ENCODE measurements at regions not wholly inside any gene's neighbourhood (a gene's known extent, or its start where the extent isn't known, plus 50 kb on each side); places are given as distances from the start of the nearest gene placed in this dataset.
"Not testable (repeated sequence)": the region's sequence is repeated elsewhere in the genome, so short reads cannot be mapped to it uniquely, and the experiment has no call there.

GRCh38 chr6:134632982-134633940 lies 315.3 kb upstream of the SGK1 start:
- FAIRE-seq = not testable (repeated sequence)

- no peak for FAIRE-seq
Observed at GRCh38 chr6:134632024-134632423, 314.1 kb upstream of the SGK1 start.

GRCh38 chr6:134631398-134631924 lies 313.5 kb upstream of the SGK1 start:
- FAIRE-seq = no peak

GRCh38 chr6:134630508-134631121 lies 312.7 kb upstream of the SGK1 start:
- no peak for FAIRE-seq

- FAIRE-seq = no peak
Observed at GRCh38 chr6:134628154-134628553, 310.2 kb upstream of the SGK1 start.

GRCh38 chr6:134627707-134628106 lies 309.8 kb upstream of the SGK1 start:
- no peak for FAIRE-seq

- FAIRE-seq = no peak
Observed at GRCh38 chr6:134626589-134626988, 308.7 kb upstream of the SGK1 start.

GRCh38 chr6:134626086-134626485 lies 308.2 kb upstream of the SGK1 start:
- no peak for FAIRE-seq

GRCh38 chr6:134624781-134625180 lies 306.9 kb upstream of the SGK1 start:
- no peak for FAIRE-seq

- no peak for FAIRE-seq
Observed at GRCh38 chr6:134623401-134623800, 305.5 kb upstream of the SGK1 start.

GRCh38 chr6:134622382-134623173 lies 304.7 kb upstream of the SGK1 start:
- no peak for FAIRE-seq

- FAIRE-seq = no peak
Observed at GRCh38 chr6:134621858-134622257, 303.9 kb upstream of the SGK1 start.

GRCh38 chr6:134619789-134620188 lies 301.9 kb upstream of the SGK1 start:
- no peak for FAIRE-seq

- no peak for FAIRE-seq
Observed at GRCh38 chr6:134619077-134619476, 301.2 kb upstream of the SGK1 start.

- no peak for FAIRE-seq
Observed at GRCh38 chr6:134614606-134615485, 296.9 kb upstream of the SGK1 start.

GRCh38 chr6:134612128-134612527 lies 294.2 kb upstream of the SGK1 start:
- not testable (repeated sequence) for FAIRE-seq

GRCh38 chr6:134610411-134610810 lies 292.5 kb upstream of the SGK1 start:
- FAIRE-seq = no peak

GRCh38 chr6:134609716-134610261 lies 291.9 kb upstream of the SGK1 start:
- no peak for FAIRE-seq

GRCh38 chr6:134607411-134607810 lies 289.5 kb upstream of the SGK1 start:
- no peak for FAIRE-seq

GRCh38 chr6:134605034-134605433 lies 287.1 kb upstream of the SGK1 start:
- no peak for FAIRE-seq

- FAIRE-seq = no peak
Observed at GRCh38 chr6:134604014-134604676, 286.2 kb upstream of the SGK1 start.
